IMR-90 (cell line): ENCODE measurements at regions not wholly inside any gene's neighbourhood (a gene's known extent, or its start where the extent isn't known, plus 50 kb on each side); places are given as distances from the start of the nearest gene placed in this dataset.
A peak's percentile ranks its signal among the peaks of the same experiment; 100 is the strongest.

Experiments
- ATAC-seq: fragments of 200-7000 bp; cut with Tn5 transposase; 2 replicates; pipeline ENCODE4 v1.9.1; 2020; ENCODE audit warnings: low read depth, mild to moderate bottlenecking, moderate library complexity
- BruUV-seq: library from RNA; stranded (reverse); fragments of 400-500 nt; replicated peaks from 2 replicates; lab custom pipeline; 2021; lab: Mats Ljungman, UMichigan
- CTCF ChIA-PET: fragments of 300-600 bp; formaldehyde crosslinking; extraction: SDS; loops from one replicate; lab custom pipeline; 2021; ENCODE audit warnings: antibody characterized with exemption; lab: Yijun Ruan, JAX
- POLR2A ChIA-PET: fragments of 300-600 bp; sonication (Branson Sonifier 250); formaldehyde crosslinking; loops from one replicate; lab custom pipeline; 2022; ENCODE audit warnings: antibody characterized with exemption; ENCODE audit not compliant: unreplicated experiment; lab: Charles Lee
- DNase-seq: peaks from one replicate; pipeline ENCODE4 v3.0.0; 2013
- H2AFZ ChIP-seq: replicated peaks from 2 replicates; pipeline ENCODE3; 2013; ENCODE audit warnings: low read length, mild to moderate bottlenecking; ENCODE audit not compliant: poor library complexity
- H2AK5ac ChIP-seq: 2 replicates; pipeline ENCODE4 v1.6.1; 2013; ENCODE audit warnings: low read depth, low read length, inconsistent platforms
- H2AK9ac ChIP-seq: replicated peaks from 2 replicates; pipeline ENCODE3; 2013; ENCODE audit warnings: mild to moderate bottlenecking, low read depth, low read length, moderate library complexity; ENCODE audit not compliant: poor library complexity
- H2BK120ac ChIP-seq: 2 replicates; pipeline ENCODE4 v1.6.1; 2013; ENCODE audit warnings: low read depth, low read length, inconsistent platforms
- H2BK15ac ChIP-seq: 3 replicates; pipeline ENCODE4 v1.6.1; 2013; ENCODE audit warnings: low read depth, low read length, inconsistent platforms
- H2BK20ac ChIP-seq: 2 replicates; pipeline ENCODE4 v1.6.1; 2013; ENCODE audit warnings: low read depth, mild to moderate bottlenecking, inconsistent platforms, low read length, moderate library complexity
- H2BK5ac ChIP-seq: 2 replicates; pipeline ENCODE4 v1.6.1; 2013; ENCODE audit warnings: mild to moderate bottlenecking, low read depth, low read length, inconsistent platforms; ENCODE audit not compliant: poor library complexity, severe bottlenecking
- H3K14ac ChIP-seq: replicated peaks from 2 replicates; pipeline ENCODE4 v1.6.1; 2013; ENCODE audit warnings: low read depth, low read length, inconsistent platforms
- H3K18ac ChIP-seq: 2 replicates; pipeline ENCODE4 v1.6.1; 2013; ENCODE audit warnings: low read depth, low read length, control low read depth
- H3K23ac ChIP-seq: 2 replicates; pipeline ENCODE4 v1.6.1; 2013; ENCODE audit warnings: low read depth, low read length, inconsistent platforms
- H3K27ac ChIP-seq: 2 replicates; pipeline ENCODE4 v1.5.1; 2013; ENCODE audit warnings: mild to moderate bottlenecking, control low read depth, low read length; ENCODE audit not compliant: insufficient read depth
- H3K27me3 ChIP-seq: 2 replicates; pipeline ENCODE4 v1.6.1; 2013; ENCODE audit warnings: low read length; ENCODE audit not compliant: control insufficient read depth, insufficient read depth
- H3K36me3 ChIP-seq: 2 replicates; pipeline ENCODE4 v1.6.1; 2013; ENCODE audit warnings: low read length, mixed read lengths; ENCODE audit not compliant: control insufficient read depth, insufficient read depth
- H3K4ac ChIP-seq: 2 replicates; pipeline ENCODE4 v1.6.1; 2013; ENCODE audit warnings: low read depth, low read length, inconsistent platforms
- H3K4me1 ChIP-seq: 2 replicates; pipeline ENCODE4 v1.6.1; 2013; ENCODE audit warnings: low read length, mixed read lengths; ENCODE audit not compliant: control insufficient read depth, insufficient read depth
- H3K4me2 ChIP-seq: 2 replicates; pipeline ENCODE4 v1.6.1; 2013; ENCODE audit warnings: low read depth, mild to moderate bottlenecking, control low read depth, low read length, moderate library complexity
- H3K4me3 ChIP-seq: 2 replicates; pipeline ENCODE4 v1.5.1; 2013; ENCODE audit warnings: low read depth, mild to moderate bottlenecking, control low read depth, low read length, moderate library complexity; ENCODE audit not compliant: insufficient read depth
- H3K56ac ChIP-seq: 2 replicates; pipeline ENCODE4 v1.6.1; 2013; ENCODE audit warnings: low read length, inconsistent platforms; ENCODE audit not compliant: insufficient read depth; ENCODE audit errors: extremely low read depth
- H3K79me1 ChIP-seq, 2 experiments: 2 replicates each; pipeline ENCODE4 v1.6.1; 2013; ENCODE audit warnings: low read length in 2 of 2, inconsistent platforms in 1 of 2, low read depth in 1 of 2
- H3K9ac ChIP-seq: 2 replicates; pipeline ENCODE4 v1.6.1; 2013; ENCODE audit warnings: low read depth, low read length, control low read depth
- H3K9me1 ChIP-seq: 2 replicates; pipeline ENCODE4 v1.6.1; 2013; ENCODE audit warnings: low read length, inconsistent platforms; ENCODE audit not compliant: insufficient read depth
- H3K9me3 ChIP-seq: 2 replicates; pipeline ENCODE4 v1.6.1; 2013; ENCODE audit warnings: low read length; ENCODE audit not compliant: control insufficient read depth, insufficient read depth
- H4K20me1 ChIP-seq: 2 replicates; pipeline ENCODE4 v1.6.1; 2013; ENCODE audit warnings: low read length, inconsistent platforms; ENCODE audit not compliant: insufficient read depth
- H4K5ac ChIP-seq: 2 replicates; pipeline ENCODE4 v1.6.1; 2013; ENCODE audit warnings: mild to moderate bottlenecking, low read depth, low read length, control low read depth
- H4K8ac ChIP-seq, 2 experiments: 2 replicates each; pipeline ENCODE4 v1.6.1; 2013; ENCODE audit warnings: low read depth in 2 of 2, low read length in 2 of 2, control low read depth in 1 of 2, inconsistent platforms in 1 of 2
- H4K91ac ChIP-seq: 2 replicates; pipeline ENCODE4 v1.6.1; 2013; ENCODE audit warnings: low read depth, low read length, inconsistent platforms; ENCODE audit not compliant: insufficient read depth
- BHLHE40 ChIP-seq: fragments of 150-350 bp; IDR thresholded peaks from 2 replicates; pipeline ENCODE4 v1.6.1; 2016; ENCODE audit warnings: mild to moderate bottlenecking, low read depth, low read length
- CEBPB ChIP-seq: IDR thresholded peaks from 2 replicates; pipeline ENCODE4 v1.6.1; 2012; ENCODE audit warnings: low read depth, low read length, improper control_type of control experiment
- CTCF ChIP-seq: conservative IDR thresholded peaks from 2 replicates; pipeline ENCODE4 v1.5.1; 2012; ENCODE audit warnings: mild to moderate bottlenecking, low read depth, low read length, improper control_type of control experiment
- MAFK ChIP-seq: IDR thresholded peaks from 2 replicates; pipeline ENCODE4 v1.6.1; 2012; ENCODE audit warnings: low read depth, low read length, improper control_type of control experiment
- MAZ ChIP-seq: IDR thresholded peaks from 2 replicates; pipeline ENCODE4 v1.6.1; 2012; ENCODE audit warnings: low read depth, mild to moderate bottlenecking, low read length, improper control_type of control experiment, moderate library complexity, borderline replicate concordance
- MXI1 ChIP-seq: IDR thresholded peaks from 2 replicates; pipeline ENCODE4 v1.6.1; 2012; ENCODE audit warnings: low read depth, mild to moderate bottlenecking, low read length, moderate library complexity, borderline replicate concordance
- NFE2L2 ChIP-seq: fragments of 150-350 bp; IDR thresholded peaks from 2 replicates; pipeline ENCODE4 v1.6.1; 2016; ENCODE audit warnings: low read depth, mild to moderate bottlenecking, low read length
- POLR2A ChIP-seq: IDR thresholded peaks from 2 replicates; pipeline ENCODE4 v1.6.1; 2012; ENCODE audit warnings: mild to moderate bottlenecking, low read depth, low read length
- SMC3 ChIP-seq: fragments of 150-350 bp; IDR thresholded peaks from 2 replicates; pipeline ENCODE4 v1.6.1; 2016; ENCODE audit warnings: low read depth, mild to moderate bottlenecking, antibody characterized with exemption, low read length, moderate library complexity
- WGBS, 2 experiments: methylation state at CpG; one replicate each; pipeline versions ENCODE4 v1.1.5 to v1.1.7; 2013; ENCODE audit warnings: missing lambda C conversion rate in 2 of 2; ENCODE audit not compliant: insufficient read length in 1 of 2; ENCODE audit errors: extremely low coverage in 2 of 2; 5-methylcytosine and 5-hydroxymethylcytosine counted together
- dilution Hi-C: fragments of 300-500 bp; cut with HindIII; formaldehyde crosslinking; loops from one replicate; pipeline ENCODE4 v1.14.3; 2018; ENCODE audit warnings: low sequenced_read_pairs; ENCODE audit not compliant: unreplicated experiment
- in situ Hi-C: fragments of 300-500 bp; cut with MboI; formaldehyde crosslinking; loops from 3 replicates; pipeline ENCODE4 v1.14.3; 2019; ENCODE audit warnings: low sequenced_read_pairs, inconsistent platforms, mixed read lengths
- intact Hi-C: fragments of 100-400 bp; cut with micrococcal nuclease; formaldehyde crosslinking; loops from 2 replicates; pipeline ENCODE4 v1.10.0; 2022
- TF ChIP-seq, protein P1 (sequence below): fragments of 150-350 bp; IDR thresholded peaks from 2 replicates; pipeline ENCODE4 v1.6.1; 2017; ENCODE audit warnings: mild to moderate bottlenecking, antibody characterized with exemption, low read length, low read depth

GRCh38 chr3:197371591-197372046 is 73.2 kb upstream of the DLG1 start:
- peak overlapping the region; percentile 24; the same call in 1 of the 2 replicates for H4K91ac ChIP-seq
- intact Hi-C loops (no loop called here), dilution Hi-C loops (no loop called here), in situ Hi-C loops (no loop called here)
- no peak overlapping the region for H3K23ac ChIP-seq
- peaks cover 24% of the 10 kb centered on the region for H3K4me1 ChIP-seq
- no peaks in the 10 kb centered on the region for H3K36me3 ChIP-seq
- H3K14ac ChIP-seq, result no peak overlapping the region
- no peak overlapping the region for H3K56ac ChIP-seq
- peaks cover 3% of the 10 kb centered on the region; the same call in 1 of the 2 replicates for H3K27me3 ChIP-seq
- H3K4ac ChIP-seq, result no peak overlapping the region
- no peak overlapping the region for H2BK120ac ChIP-seq
- no peak overlapping the region for H3K27ac ChIP-seq
- no peak for DNase-seq
- no peak overlapping the region for H3K4me3 ChIP-seq
- H2BK5ac ChIP-seq, result no peak overlapping the region
- ATAC-seq, result no peak
- H3K18ac ChIP-seq, result no peak overlapping the region
- no peak for TF ChIP-seq BHLHE40
- TF ChIP-seq, protein P1, sequence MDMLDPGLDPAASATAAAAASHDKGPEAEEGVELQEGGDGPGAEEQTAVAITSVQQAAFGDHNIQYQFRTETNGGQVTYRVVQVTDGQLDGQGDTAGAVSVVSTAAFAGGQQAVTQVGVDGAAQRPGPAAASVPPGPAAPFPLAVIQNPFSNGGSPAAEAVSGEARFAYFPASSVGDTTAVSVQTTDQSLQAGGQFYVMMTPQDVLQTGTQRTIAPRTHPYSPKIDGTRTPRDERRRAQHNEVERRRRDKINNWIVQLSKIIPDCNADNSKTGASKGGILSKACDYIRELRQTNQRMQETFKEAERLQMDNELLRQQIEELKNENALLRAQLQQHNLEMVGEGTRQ, result no peak
- no peak for TF ChIP-seq MAZ
- no peak for TF ChIP-seq NFE2L2
- TF ChIP-seq SMC3, result no peak
- no peak for TF ChIP-seq MXI1
- no peak for TF ChIP-seq POLR2A
- no peak for TF ChIP-seq MAFK
- no peak for TF ChIP-seq CEBPB
- no peak for TF ChIP-seq CTCF
- peak overlapping the region; percentile 29; the same call in 1 of the 3 replicates for H2BK15ac ChIP-seq
- no peak overlapping the region for H3K9ac ChIP-seq
- H3K79me1 ChIP-seq, result no peaks in the 10 kb centered on the region
- H2BK20ac ChIP-seq, result no peak overlapping the region
- no peak overlapping the region for H4K5ac ChIP-seq
- peak overlapping the region; percentile 18; the same call in 1 of the 2 replicates for H3K4me2 ChIP-seq
- ChIA-PET POLR2A (no interaction called here), CTCF (interaction anchor here (0.6 kb wide), 1 partner anchor 368 kb away, joined by 3 read pairs; no protein-coding TSS in a partner anchor)
- no CpG with 5 or more reads among the region's 1 CpG for WGBS, 2 experiments
- H4K20me1 ChIP-seq, result no peaks in the 10 kb centered on the region
- H4K8ac ChIP-seq, result no peak overlapping the region
- peaks cover 4% of the 10 kb centered on the region; the same call in 1 of the 2 replicates for H3K9me1 ChIP-seq
- no peak overlapping the region for H2AFZ ChIP-seq
- peak overlapping the region; percentile 70; the same call in 1 of the 2 replicates for H2AK5ac ChIP-seq
- H2AK9ac ChIP-seq, result no peak overlapping the region
- H3K9me3 ChIP-seq, result no peaks in the 10 kb centered on the region
- BruUV-seq, result no TSS peak
